HG02943 (cell line): ENCODE measurements at regions not wholly inside any gene's neighbourhood (a gene's known extent, or its start where the extent isn't known, plus 50 kb on each side); places are given as distances from the start of the nearest gene placed in this dataset.

ENCODE experiments used
- ATAC-seq: cut with Tn5 transposase; IDR thresholded peaks from one replicate; pipeline ENCODE4 v1.9.1; 2021; ENCODE audit warnings: mild to moderate bottlenecking, low read depth, moderate library complexity; ENCODE audit not compliant: unreplicated experiment

DNA sequence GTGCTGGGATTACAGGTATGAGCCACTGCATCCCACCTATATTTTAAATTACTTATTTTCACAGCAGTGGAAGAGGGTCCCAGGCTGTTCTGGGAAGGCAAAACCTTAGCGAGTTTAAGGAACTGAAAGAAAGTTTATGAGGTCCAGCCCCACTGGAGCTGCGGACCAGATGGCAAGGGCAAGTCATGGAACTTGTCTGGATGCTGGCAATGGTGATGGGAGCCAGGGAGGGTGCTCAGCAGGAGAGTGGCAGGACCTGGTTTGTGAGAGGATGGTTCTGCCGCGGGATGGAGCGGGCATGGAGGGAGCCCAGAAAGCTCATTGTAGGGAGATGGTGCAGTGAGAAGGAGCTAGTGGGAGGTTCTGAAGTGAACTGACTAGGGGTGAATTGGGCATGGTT, 50.6 kb upstream of the SLC45A1 start:
- ATAC-seq = no peak

DNA sequence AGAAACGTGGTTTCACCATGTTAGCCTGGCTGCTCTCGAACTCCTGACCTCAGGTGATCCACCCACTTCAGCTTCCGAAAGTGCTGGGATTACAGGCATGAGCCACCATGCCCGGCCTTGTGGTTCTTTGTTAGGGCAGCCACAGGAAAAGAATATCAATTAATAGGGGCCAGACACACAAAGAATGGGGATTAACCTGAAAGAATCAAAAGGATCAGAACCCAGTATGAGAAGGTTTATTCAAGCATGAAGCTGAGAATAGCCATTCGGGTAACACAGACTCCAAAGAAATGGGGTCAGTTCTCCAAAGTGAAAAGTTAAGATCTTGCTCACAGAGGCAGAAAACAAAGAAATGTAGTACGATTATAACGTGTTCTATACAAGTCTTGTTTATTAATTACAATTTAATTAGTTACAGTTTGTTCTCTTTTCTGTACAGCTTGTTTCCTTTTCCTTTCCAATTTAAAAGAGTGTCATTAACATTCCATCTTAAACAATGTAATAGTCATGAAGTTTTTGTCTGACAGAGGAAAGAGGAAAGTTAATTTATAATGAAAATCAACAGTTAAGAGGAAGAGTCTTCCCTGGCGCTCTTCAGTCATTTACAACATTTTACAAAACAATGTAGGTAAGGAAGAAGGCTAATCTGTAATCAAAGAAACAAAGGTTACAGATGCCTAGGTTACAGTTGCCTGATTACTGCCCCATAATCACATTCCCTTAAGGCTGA, 51.3 kb upstream of the SLC45A1 start:
- ATAC-seq = no peak

DNA sequence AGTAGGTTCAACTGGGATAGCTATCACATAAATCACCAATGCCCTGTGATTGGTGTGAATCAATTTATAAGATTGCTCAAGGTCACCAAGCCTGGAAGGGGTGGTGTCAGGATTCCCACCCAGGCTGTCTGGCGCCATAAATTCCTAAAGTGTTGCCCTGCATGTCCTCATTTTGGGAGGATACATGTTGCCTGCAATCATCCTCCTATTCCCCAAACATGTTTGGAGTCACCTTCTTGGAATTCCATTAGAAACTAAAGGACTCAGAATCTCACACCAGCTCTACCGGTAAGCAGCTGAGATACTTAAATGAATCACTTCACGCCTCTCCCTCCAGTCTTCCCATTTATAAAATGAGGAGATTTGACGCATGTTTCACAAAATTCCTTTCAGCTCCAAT, 54.1 kb upstream of the SLC45A1 start:
- no peak for ATAC-seq

DNA sequence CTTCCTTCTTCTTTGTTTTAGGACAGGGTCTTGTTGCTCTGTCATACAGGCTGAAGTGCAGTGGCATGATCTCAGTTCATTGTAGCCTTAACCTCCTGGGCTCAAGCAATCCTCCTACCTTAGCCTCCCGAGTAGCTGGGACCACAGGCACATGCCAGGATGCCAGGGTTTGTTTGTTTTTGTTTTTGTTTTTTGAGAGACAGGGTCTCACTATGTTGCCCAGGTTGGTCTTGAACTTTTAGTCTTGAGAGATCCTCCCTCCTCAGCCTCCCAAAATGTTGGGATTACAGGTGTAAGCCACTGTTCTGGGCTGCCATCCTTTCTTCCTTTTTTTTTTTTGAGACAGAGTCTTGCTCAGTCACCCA, 56.5 kb upstream of the SLC45A1 start:
- ATAC-seq = no peak

DNA sequence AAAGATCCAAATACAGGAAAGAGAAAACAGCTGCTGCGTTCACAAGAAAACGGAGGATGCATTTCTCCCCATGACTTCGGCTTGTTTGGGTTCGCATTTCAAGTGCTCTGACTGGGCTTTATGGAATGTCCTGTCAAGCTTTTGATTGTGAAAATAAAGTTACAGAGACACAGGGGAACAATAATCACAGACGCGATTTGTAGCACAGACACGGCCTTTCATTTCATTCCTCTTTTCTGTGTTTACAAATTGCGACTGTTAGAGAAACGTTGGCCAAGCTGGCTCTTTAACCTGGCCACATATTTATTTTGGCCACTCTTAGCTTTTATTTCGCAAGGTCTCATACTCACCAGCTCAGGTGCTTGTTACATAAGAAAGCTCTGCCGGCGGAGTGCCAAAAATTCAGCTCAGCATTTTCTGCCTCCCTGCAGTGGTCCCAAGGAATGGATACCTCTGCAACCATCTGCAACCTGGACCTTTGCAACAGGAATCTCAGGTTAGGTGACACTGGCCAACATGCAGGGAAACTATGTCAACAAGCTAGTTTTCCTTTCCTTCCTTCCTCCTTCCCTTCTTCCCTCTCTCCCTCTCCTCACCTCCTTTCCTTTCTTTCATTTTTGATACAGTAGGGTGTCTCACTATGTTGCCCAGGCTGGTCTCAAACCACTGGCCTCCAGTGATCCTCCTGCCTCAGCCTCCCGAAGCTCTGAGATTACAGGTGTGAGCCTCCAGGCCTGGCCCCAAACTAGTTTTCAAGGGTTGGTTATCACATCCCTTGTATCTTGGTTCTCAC, 58.2 kb upstream of the SLC45A1 start:
- no peak for ATAC-seq

DNA sequence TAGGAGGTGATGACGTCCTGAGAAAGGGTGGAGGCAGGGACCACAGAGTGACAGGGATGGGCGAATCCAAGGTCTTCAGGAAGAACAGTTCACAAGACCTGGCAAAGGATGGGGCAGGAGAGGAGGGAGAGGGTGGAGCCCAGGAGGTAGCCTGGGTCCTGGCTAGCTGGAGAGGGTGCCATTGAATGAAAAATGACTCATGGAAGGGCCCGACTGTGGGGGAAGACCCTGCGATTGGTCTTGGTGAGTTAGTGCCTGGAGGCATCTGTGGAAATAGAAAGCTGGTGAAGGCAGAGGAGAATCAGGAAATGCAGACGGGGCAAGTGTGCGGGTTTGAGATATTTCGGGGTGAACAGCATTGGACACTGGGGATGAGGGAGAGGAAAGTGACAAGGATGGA, 60.3 kb upstream of the SLC45A1 start:
- ATAC-seq = no peak

DNA sequence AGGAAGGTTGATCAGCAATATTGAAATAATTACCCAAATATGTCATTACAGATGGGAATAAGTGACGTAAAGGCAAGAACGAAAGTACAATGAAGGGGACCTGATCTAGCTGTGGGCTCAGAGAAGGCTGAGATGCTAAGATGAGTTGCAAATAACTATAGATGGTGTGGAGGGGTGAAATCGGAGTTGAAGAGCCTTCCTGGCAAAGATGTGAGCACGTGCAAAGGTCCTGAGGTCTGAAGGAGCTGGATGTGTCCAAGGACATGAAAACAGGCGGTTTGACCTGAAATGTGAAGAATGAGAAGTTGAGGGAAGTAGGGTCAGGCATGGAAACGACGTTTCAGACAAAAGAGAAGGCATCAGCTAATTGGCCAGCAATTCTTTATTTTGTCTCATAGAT, 61.6 kb upstream of the SLC45A1 start:
- ATAC-seq = no peak

DNA sequence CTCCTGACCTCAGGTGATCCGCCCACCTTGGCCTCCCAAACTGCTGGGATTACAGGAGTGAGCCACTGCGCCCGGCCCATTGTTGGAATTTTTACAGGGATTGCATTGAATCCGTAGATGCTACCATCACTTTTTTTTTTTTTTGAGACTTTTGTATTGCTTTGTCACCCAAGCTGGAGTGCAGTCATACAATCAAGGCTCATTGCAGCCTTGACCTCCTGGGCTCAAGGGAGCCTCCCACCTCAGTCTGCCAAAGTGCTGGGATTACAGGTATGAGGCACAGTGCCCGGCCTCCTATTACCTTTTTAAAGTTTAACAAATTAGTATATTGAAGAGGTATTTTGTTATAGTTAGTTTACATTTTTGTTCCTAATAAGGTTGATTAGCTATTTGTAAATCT, 62.2 kb upstream of the SLC45A1 start:
- no peak for ATAC-seq

DNA sequence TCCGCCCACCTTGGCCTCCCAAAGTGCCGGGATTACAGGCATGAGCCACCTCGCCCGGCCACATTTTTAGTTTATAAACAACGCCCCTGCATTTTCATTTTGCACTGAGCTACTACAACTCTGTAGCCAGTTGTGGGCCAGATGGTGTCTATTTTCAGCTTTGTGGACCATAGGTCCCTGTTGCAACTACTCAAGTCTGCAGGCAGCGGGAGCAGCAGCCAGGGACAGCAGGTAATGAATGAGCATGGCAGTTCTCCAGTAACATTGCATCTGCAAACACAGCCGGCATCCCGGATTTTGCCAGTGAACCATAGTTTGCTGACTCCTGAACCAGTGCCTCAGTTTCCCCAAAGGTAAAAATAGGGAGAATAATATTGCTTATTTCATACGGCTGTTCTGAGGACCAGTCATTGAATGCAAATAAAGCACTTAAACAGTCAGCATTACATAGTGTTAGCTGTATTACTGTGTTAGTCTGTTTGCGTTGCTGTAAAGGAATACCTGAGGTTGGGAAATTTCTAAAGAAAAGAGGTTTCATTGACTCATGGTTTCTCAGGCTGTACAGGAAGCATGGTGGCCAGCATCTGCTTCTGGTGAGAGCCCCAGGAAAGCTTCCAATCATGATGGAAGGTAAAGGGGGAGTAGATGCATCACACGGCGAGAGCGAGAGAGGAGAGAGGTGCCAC, 65.5 kb upstream of the SLC45A1 start:
- ATAC-seq = no peak

DNA sequence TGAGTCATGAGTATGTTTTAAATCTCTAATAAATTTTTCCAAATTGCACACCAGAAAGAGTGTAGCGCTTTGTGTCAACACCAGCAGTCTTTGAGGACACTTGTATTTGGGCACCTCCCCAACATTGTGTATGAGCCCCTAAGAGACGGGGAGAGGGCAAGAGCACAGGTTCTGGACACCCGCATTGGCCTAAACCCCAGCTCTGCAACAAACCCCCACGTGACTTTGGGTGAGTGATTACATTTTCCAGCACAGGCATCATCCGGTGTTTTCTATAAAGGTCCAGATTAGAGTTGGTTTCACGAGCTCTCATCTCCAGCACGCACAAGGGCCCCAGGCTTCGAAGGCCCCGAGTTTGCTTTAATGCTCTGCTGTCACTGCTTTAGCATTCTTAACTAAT, 66.3 kb upstream of the SLC45A1 start:
- no peak for ATAC-seq

DNA sequence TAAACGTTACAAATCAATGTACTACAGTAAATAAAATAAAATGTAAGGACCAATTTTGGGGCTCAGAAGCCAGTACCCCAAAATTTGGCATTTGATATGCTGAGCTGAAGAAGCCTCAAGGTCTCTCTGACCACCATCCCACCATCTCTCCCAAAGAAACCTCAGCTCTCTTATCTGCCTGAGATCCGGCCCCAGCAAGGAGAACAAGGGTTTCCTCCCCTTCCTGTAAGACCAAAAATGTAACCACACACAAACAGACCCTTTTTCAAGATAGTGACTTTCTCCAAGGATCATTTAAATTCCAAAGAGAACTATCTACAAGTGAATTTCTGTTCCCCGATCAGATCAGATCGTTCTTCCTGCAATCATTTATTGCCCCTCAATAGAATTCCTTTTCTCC, 68.1 kb upstream of the SLC45A1 start:
- no peak for ATAC-seq

DNA sequence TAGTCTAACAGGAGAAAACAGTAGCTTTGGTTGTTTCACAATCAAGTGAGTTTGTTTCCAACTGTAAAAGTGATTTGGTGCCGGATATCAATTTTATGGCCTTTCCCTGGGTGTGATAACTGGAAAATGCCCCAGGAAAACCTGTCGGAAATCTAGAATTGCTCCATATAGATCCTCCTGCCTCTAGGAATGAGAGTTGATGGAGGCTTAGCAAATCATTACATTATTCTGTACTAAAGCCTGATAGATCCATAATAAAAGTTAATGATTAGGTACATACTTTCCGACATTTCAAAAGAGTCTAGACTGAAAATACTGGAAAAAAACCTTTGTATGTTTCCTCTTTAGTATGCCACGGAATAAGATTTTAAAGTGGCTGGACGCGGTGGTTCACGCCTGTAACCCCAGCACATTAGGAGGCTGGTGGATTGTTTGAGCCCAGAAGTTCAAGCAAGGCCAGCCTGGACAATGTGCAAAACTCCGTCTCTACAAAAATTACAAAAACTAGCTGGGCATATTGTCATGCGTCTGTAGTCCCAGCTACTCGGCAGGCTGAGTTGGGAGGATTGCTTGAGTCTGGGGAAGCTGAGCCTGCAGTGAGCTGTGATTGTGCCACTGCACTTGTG, 70.0 kb upstream of the SLC45A1 start:
- no peak for ATAC-seq

DNA sequence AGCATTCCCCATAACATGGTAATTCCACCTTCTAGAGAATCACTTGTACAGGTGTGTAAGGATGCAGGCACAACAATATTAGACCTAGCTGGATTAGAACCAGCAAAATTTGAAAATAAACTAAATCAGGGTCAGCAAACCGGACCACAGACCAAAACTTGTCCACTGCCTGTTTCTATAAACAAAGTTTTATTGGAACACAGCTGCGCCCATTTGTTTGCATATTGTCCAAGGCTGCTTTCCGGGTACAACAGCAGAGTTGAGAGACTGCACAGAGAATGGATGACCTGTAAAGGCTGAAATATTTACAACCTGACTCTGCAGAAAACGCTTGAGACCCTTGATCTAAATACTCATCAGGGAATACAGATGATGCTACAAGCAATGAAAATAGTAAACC, 73.6 kb upstream of the SLC45A1 start:
- ATAC-seq = no peak

DNA sequence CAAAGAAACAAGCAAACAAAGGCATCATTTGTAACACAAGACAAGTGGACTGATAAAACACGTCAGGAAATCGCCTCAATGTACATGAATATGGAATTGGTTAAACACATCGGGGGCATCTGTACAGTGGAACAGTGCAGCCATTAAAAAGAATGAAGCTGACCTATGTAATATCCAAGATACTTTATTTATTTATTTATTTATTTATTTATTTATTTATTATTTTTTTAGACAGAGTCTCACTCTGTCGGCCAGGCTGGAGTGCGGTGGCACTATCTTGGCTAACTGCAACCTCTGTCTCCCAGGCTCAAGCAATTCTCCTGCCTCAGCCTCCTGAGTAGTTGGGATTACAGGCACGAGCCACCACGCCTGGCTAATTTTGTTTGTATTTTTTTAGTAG, 75.4 kb upstream of the SLC45A1 start:
- no peak for ATAC-seq

DNA sequence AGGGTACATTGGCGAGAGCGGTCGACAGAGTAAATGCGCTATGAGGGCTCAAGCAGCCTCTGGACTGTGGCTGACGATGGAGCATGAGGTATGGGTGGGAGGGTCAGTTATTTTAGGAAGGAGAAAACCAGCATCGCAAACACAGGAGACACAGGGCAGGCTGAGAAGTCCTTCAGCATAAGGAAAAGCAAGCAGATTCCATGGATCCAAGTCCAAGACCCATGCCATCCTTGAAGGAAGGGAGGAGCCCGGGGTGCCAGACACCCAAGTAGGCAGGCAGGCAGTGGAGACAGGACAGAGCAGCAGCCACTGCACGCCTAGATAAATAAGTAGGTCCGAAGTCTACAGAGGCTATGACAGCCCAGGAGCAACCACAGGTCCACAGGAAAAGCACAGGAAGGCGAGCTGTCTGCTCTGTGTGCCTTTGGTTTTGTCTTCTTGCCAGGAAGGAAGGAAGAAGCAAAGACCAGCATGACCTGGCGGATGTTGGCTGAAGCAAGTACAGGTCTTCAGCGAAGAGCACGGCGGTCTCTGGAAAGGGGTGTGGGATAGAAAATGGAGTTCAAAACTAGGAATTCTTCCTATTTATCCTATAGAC, 76.4 kb upstream of the SLC45A1 start:
- ATAC-seq = no peak

DNA sequence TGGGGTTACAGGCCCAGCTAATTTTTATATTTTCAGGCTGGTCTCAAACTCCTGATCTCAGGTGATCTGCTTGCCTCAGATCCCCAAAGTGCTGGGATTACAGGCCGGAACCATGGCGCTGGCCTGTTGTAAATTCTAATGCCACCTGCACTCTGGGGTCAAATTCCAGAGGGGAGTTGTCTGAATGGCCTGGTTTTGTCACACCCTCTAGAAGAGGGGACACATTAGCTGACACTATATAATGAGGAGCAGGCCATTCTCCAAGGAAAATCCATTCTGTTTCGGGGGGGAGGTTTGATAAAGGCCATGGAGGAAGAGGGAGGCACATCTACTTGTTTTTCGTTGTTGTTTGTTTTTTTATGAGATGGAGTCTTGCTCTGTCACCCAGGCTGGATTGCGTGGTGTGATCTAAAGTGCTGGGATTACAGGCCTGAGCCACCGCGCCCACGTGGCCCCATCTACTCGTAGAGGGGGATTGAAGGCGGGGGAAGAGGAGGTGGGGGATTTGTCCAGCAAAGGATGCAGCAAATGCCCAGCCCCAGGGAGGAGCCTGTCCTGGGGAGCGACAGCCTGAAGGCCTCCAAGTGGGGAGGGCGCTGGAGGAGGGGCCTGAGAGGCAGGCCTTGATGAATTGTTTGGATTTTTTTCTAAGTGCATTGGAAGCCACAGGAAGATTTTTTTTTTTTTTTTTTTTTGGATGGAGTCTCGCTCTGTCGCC, 78.4 kb upstream of the SLC45A1 start:
- no peak for ATAC-seq

DNA sequence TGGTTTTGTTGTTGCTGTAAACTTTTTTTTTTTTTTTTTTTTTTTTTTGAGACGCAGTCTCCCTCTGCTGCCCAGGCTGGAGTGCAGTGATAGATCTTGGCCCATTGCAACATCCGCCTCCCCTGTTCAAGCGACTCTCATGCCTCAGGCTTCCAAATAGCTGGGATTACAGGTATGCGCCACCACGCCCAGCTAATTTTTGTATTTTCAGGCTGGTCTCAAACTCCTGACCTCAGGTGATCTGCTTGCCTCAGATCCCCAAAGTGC, 78.9 kb upstream of the SLC45A1 start:
- no peak for ATAC-seq

DNA sequence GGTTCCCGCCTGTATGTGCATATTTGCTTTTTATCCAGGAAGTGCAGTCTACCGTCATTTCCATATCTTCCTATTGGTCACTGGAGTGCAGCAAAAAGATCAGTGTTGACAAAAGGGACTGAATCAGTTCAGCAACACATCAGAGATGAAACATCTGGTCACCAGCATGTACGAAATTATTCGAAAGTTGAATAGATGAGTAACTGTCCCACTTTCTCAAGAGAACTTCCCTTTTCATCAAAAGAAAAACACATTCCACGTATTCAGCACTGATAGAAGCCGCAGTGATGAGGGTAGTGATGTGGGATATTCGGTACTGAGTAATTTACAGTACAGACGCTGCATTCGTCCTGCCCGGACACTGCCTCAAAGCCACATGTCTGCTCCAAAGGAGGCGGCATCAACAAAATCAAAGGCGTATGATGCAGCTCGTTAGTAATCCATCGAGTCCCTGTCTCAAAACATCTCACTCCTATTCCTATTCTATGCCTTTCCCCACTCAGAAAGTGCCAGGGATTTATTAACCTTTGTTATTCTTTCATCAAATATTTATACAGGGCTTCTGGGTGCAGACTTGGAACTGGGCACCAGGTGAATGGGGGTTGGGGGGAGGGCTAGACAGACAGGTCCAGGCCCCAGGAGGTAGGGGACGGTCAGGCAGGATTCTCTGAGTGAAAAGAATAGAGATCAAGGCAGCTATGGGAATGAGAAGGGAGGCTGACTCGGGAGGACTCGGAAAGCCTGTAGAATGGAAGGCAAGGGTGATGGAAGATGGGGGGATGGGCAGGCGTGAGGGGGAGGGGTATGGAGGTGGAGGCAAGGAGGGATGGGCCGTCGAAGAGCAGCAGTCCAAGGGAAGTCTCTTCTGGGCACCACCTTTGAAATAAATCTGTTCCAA, 79.5 kb upstream of the SLC45A1 start:
- ATAC-seq = no peak

DNA sequence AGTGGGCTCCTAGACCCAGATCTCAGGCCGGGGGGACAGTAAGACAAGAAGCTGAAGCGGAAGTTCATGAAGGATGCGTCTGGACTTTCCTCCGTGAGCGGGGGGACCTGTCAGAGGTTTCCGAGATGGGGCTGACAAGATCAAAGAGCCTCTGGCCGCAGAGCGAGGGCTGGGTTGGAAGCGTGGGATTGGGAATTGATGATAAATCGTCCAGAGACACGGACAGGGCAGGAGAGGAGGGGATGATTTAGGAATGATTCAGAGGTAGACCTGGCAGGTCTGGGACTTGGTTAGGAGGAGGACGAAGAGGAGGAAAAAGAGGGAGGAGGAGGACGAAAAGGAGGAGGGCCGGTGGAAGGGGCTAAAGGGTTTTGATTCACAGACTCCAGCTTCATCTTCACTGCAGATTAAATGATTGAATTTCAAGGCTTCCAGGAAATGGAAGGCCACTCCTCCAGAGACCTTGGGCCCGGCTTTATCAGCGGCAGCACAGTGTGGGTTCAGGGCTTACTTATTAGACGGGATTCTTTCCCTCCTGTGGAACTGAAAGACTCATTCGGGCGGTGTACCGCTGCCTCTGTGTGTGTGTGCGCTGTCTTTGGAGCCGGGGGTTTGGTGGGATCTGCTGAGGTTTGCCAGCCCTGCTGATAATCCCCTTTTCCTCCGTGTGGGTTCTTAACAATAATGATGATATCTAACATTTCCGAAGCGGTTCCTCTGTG, 85.7 kb upstream of the SLC45A1 start:
- no peak for ATAC-seq
